Neural progenitor cell (in vitro differentiated cells): ENCODE measurements at regions not wholly inside any gene's neighbourhood (a gene's known extent, or its start where the extent isn't known, plus 50 kb on each side); places are given as distances from the start of the nearest gene placed in this dataset.
A peak's percentile ranks its signal among the peaks of the same experiment; 100 is the strongest.

Experiments used
- DNase-seq: peaks from one replicate; pipeline ENCODE4 v3.0.0-alpha.2; 2016; ENCODE audit warnings: low spot score
- H2AFZ ChIP-seq: fragments of 200-600 bp; sonication (generic); replicated peaks from 2 replicates; pipeline ENCODE4 v1.6.1; 2016; ENCODE audit warnings: antibody characterized with exemption
- H3F3A ChIP-seq: fragments of 200-600 bp; sonication (generic); 2 replicates; pipeline ENCODE4 v1.6.1; 2016; ENCODE audit warnings: antibody characterized with exemption, low read depth
- H3K27ac ChIP-seq: fragments of 200-600 bp; sonication (generic); 2 replicates; pipeline ENCODE4 v1.5.1; 2016; ENCODE audit warnings: mild to moderate bottlenecking
- H3K27me3 ChIP-seq: fragments of 200-600 bp; sonication (generic); 2 replicates; pipeline ENCODE4 v1.6.1; 2016; ENCODE audit warnings: mild to moderate bottlenecking, moderate library complexity
- H3K36me3 ChIP-seq: fragments of 200-600 bp; sonication (generic); 2 replicates; pipeline ENCODE4 v1.5.1; 2016
- H3K4me1 ChIP-seq: fragments of 200-600 bp; sonication (generic); 2 replicates; pipeline ENCODE4 v1.6.1; 2016; ENCODE audit warnings: mixed run types
- H3K4me2 ChIP-seq: fragments of 200-600 bp; sonication (generic); 2 replicates; pipeline ENCODE4 v1.6.1; 2016
- H3K4me3 ChIP-seq: fragments of 200-600 bp; sonication (generic); 2 replicates; pipeline ENCODE4 v1.5.1; 2016
- H3K79me2 ChIP-seq: fragments of 200-600 bp; sonication (generic); 2 replicates; pipeline ENCODE4 v1.6.1; 2016; ENCODE audit warnings: low read depth
- H3K9ac ChIP-seq: fragments of 200-600 bp; sonication (generic); 2 replicates; pipeline ENCODE4 v1.6.1; 2016
- H3K9me3 ChIP-seq: fragments of 200-600 bp; sonication (generic); 2 replicates; pipeline ENCODE4 v1.5.1; 2016; ENCODE audit warnings: low read depth
- H4K20me1 ChIP-seq: fragments of 200-600 bp; sonication (generic); 2 replicates; pipeline ENCODE4 v1.6.1; 2016; ENCODE audit warnings: low read depth
- H3K27ac Mint-ChIP-seq: 3 replicates; pipeline ENCODE4 v1.8.0; 2021; ENCODE audit warnings: mixed read lengths
- H3K27me3 Mint-ChIP-seq: 2 replicates; pipeline ENCODE4 v1.8.0; 2022; ENCODE audit warnings: low read depth, mild to moderate bottlenecking, inconsistent platforms, moderate library complexity, mixed read lengths; ENCODE audit not compliant: insufficient read depth
- H3K36me3 Mint-ChIP-seq: 3 replicates; pipeline ENCODE4 v1.8.0; 2021; ENCODE audit warnings: mixed read lengths
- H3K4me1 Mint-ChIP-seq: 3 replicates; pipeline ENCODE4 v1.8.0; 2021; ENCODE audit warnings: mixed read lengths
- H3K4me3 Mint-ChIP-seq: 3 replicates; pipeline ENCODE4 v1.8.0; 2021; ENCODE audit warnings: mild to moderate bottlenecking, moderate library complexity, mixed read lengths
- H3K9me3 Mint-ChIP-seq: 3 replicates; pipeline ENCODE4 v1.8.0; 2020; ENCODE audit warnings: mixed read lengths
- EZH2 ChIP-seq: fragments of 200-600 bp; sonication (generic); IDR thresholded peaks from 2 replicates; pipeline ENCODE4 v1.6.1; 2017; ENCODE audit warnings: antibody characterized with exemption, mild to moderate bottlenecking, moderate library complexity
- EZH2phosphoT487 ChIP-seq: fragments of 200-600 bp; sonication (generic); IDR thresholded peaks from 2 replicates; pipeline ENCODE4 v1.6.1; 2017; ENCODE audit warnings: antibody characterized with exemption
- TF ChIP-seq, protein P1 (sequence below): fragments of 200-600 bp; sonication (generic); IDR thresholded peaks from 2 replicates; pipeline ENCODE4 v1.5.1; 2017; ENCODE audit warnings: antibody characterized with exemption, mild to moderate bottlenecking

DNA sequence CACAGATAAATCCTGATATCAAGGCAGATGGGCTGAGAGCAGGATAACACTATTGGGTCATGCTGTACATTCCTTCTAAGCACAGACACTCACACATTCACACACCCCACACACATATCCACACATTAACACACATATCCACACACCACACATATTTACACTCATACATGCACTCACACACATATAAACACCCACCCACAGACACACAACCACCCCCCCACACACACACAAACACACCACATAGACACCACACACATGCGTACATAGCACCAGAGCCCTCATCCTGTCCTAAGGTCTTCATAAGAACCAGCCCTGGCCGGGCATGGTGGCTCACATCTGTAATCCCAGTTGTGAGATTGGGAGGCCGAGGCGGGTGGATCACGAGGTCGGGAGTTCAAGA is 322.3 kb upstream of the ADCY2 start:
- no peak overlapping the region for H3K4me3 ChIP-seq
- Mint-ChIP-seq H3K9me3 (no peaks in the 10 kb centered on the region), H3K4me3 (no peak overlapping the region), H3K4me1 (peaks cover 27% of the 10 kb centered on the region), H3K27ac (no peak overlapping the region), H3K36me3 (no peaks in the 10 kb centered on the region), H3K27me3 (no peaks in the 10 kb centered on the region)
- H3K4me1 ChIP-seq: no peaks in the 10 kb centered on the region
- no peaks in the 10 kb centered on the region for H3F3A ChIP-seq
- no peaks in the 10 kb centered on the region for H3K9me3 ChIP-seq
- no peak overlapping the region for H3K4me2 ChIP-seq
- DNase-seq: no peak
- no peaks in the 10 kb centered on the region for H3K36me3 ChIP-seq
- H3K9ac ChIP-seq: no peak overlapping the region
- H3K27ac ChIP-seq: no peak overlapping the region
- TF ChIP-seq, protein P1, sequence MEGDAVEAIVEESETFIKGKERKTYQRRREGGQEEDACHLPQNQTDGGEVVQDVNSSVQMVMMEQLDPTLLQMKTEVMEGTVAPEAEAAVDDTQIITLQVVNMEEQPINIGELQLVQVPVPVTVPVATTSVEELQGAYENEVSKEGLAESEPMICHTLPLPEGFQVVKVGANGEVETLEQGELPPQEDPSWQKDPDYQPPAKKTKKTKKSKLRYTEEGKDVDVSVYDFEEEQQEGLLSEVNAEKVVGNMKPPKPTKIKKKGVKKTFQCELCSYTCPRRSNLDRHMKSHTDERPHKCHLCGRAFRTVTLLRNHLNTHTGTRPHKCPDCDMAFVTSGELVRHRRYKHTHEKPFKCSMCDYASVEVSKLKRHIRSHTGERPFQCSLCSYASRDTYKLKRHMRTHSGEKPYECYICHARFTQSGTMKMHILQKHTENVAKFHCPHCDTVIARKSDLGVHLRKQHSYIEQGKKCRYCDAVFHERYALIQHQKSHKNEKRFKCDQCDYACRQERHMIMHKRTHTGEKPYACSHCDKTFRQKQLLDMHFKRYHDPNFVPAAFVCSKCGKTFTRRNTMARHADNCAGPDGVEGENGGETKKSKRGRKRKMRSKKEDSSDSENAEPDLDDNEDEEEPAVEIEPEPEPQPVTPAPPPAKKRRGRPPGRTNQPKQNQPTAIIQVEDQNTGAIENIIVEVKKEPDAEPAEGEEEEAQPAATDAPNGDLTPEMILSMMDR: no peak
- no peak for TF ChIP-seq EZH2
- no peak for TF ChIP-seq EZH2phosphoT487
- H2AFZ ChIP-seq: no peak overlapping the region
- no peaks in the 10 kb centered on the region for H3K27me3 ChIP-seq
- no peaks in the 10 kb centered on the region for H3K79me2 ChIP-seq
- H4K20me1 ChIP-seq: no peaks in the 10 kb centered on the region

DNA sequence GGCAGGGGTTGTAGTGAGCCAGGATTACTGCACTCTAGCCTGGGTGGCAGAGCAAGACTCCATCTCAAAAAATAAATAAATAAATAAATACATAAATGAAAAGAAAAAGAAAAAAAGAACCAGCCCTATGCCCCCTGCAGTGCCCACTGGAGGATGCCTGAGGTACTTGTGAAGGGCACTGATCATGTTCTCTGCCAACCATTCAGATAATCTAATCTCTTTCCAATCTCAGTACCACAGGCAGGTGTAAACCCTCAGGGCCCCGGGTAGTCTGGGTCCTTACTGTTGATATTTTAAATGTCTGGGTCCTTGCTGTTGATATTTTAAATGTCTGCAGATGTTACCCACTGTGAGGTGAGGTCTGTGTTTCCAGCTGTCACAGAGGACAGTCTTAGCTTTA is 321.8 kb upstream of the ADCY2 start:
- H3K4me3 ChIP-seq: no peak overlapping the region
- no peaks in the 10 kb centered on the region for H4K20me1 ChIP-seq
- H3K27ac ChIP-seq: no peak overlapping the region
- no peaks in the 10 kb centered on the region for H3F3A ChIP-seq
- Mint-ChIP-seq H3K36me3 (no peaks in the 10 kb centered on the region), H3K27me3 (no peaks in the 10 kb centered on the region), H3K4me3 (no peak overlapping the region), H3K9me3 (no peaks in the 10 kb centered on the region), H3K4me1 (peaks cover 32% of the 10 kb centered on the region), H3K27ac (no peak overlapping the region)
- DNase-seq: no peak
- H3K4me2 ChIP-seq: no peak overlapping the region
- H3K9ac ChIP-seq: no peak overlapping the region
- no peaks in the 10 kb centered on the region for H3K79me2 ChIP-seq
- H3K9me3 ChIP-seq: no peaks in the 10 kb centered on the region
- H3K27me3 ChIP-seq: no peaks in the 10 kb centered on the region
- peaks cover 2% of the 10 kb centered on the region for H3K4me1 ChIP-seq
- H3K36me3 ChIP-seq: no peaks in the 10 kb centered on the region
- TF ChIP-seq EZH2: no peak
- TF ChIP-seq, protein P1: peak; percentile 14
- no peak overlapping the region for H2AFZ ChIP-seq

DNA sequence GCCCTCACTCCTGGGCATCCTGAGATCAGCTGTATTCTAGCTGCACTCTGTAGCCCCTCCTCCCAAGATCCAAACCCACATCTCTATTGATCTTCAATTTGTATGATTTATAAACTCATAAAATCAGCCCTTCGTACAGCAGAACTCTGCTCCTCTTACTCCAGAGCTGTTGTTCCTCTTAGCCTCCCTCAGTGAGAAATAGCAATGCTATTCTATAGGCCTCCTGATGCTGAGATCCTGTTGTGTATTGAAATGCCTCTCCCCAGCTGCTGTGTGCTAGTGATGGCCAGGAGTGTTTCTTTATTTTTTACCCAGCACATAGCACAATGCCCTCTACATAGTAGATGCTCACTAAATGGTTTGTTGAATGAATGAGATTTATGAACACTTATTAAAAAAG is 320.5 kb upstream of the ADCY2 start:
- Mint-ChIP-seq H3K4me1 (peaks cover 38% of the 10 kb centered on the region), H3K9me3 (no peaks in the 10 kb centered on the region), H3K4me3 (no peak overlapping the region), H3K36me3 (no peaks in the 10 kb centered on the region), H3K27ac (no peak overlapping the region), H3K27me3 (no peaks in the 10 kb centered on the region)
- Histone ChIP-seq H3K4me1 (peaks cover 7% of the 10 kb centered on the region), H3K4me2 (no peak overlapping the region), H3K9me3 (no peaks in the 10 kb centered on the region), H3F3A (no peaks in the 10 kb centered on the region), H4K20me1 (no peaks in the 10 kb centered on the region), H3K4me3 (no peak overlapping the region), H3K27ac (no peak overlapping the region), H3K79me2 (no peaks in the 10 kb centered on the region), H2AFZ (no peak overlapping the region), H3K36me3 (no peaks in the 10 kb centered on the region), H3K27me3 (no peaks in the 10 kb centered on the region), H3K9ac (no peak overlapping the region)
- no peak for DNase-seq
- TF ChIP-seq EZH2phosphoT487 (no peak), EZH2 (no peak)
- TF ChIP-seq, protein P1: no peak

DNA sequence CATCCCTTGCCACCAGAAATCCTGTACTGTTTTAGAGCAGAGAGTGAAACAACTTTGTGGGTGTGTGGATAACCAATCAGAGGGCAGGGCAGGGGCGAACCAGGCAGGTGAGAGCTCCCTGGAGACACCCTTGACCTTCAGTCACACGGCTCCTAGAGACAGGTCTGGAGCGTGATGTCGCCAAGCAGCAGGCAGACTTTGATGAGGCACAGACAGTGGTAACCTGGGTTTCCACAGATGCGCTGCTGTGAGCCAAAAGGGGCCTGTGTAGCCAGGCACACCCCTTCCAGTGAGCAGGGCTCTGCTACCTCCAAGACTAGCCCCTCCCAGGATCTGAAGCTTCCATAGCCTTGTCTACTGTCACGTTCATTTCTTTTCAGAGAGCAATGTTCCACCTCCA is 317.8 kb upstream of the ADCY2 start:
- Mint-ChIP-seq H3K27me3 (no peaks in the 10 kb centered on the region), H3K4me3 (no peak overlapping the region), H3K27ac (peak overlapping the region; percentile 54), H3K4me1 (peaks cover 37% of the 10 kb centered on the region), H3K9me3 (no peaks in the 10 kb centered on the region), H3K36me3 (no peaks in the 10 kb centered on the region)
- no peak overlapping the region for H2AFZ ChIP-seq
- H3K4me1 ChIP-seq: peaks cover 7% of the 10 kb centered on the region
- no peaks in the 10 kb centered on the region for H3K27me3 ChIP-seq
- no peaks in the 10 kb centered on the region for H3K79me2 ChIP-seq
- H3K4me3 ChIP-seq: no peak overlapping the region
- no peak overlapping the region for H3K27ac ChIP-seq
- no peaks in the 10 kb centered on the region for H3F3A ChIP-seq
- H3K4me2 ChIP-seq: no peak overlapping the region
- no peaks in the 10 kb centered on the region for H3K9me3 ChIP-seq
- H3K9ac ChIP-seq: no peak overlapping the region
- TF ChIP-seq, protein P1: no peak
- TF ChIP-seq EZH2 (no peak), EZH2phosphoT487 (no peak)
- no peaks in the 10 kb centered on the region for H4K20me1 ChIP-seq
- H3K36me3 ChIP-seq: no peaks in the 10 kb centered on the region
- no peak for DNase-seq
